Fibroblast of lung (primary cell): ENCODE measurements at regions not wholly inside any gene's neighbourhood (a gene's known extent, or its start where the extent isn't known, plus 50 kb on each side); places are given as distances from the start of the nearest gene placed in this dataset.

Source experiments
- DNase-seq, 2 donors: peaks; one replicate each; pipeline versions ENCODE4 v3.0.0 to v3.0.0-alpha.2; 2010; ENCODE audit warnings: low read depth in 2 of 2
- H2AFZ ChIP-seq: 2 replicates; pipeline ENCODE4 v1.5.1; 2012; ENCODE audit warnings: low read length, control low read depth, inconsistent platforms
- H3K27ac ChIP-seq: 2 replicates; pipeline ENCODE4 v1.5.1; 2011; ENCODE audit warnings: low read length, control low read depth; ENCODE audit not compliant: insufficient read depth
- H3K27me3 ChIP-seq: 2 replicates; pipeline ENCODE4 v1.5.1; 2011; ENCODE audit warnings: mild to moderate bottlenecking, low read length; ENCODE audit not compliant: control insufficient read depth, insufficient read depth
- H3K36me3 ChIP-seq: 2 replicates; pipeline ENCODE4 v1.5.1; 2011; ENCODE audit warnings: low read length; ENCODE audit not compliant: control insufficient read depth, insufficient read depth
- H3K4me1 ChIP-seq: 2 replicates; pipeline ENCODE4 v1.5.1; 2011; ENCODE audit warnings: low read length; ENCODE audit not compliant: control insufficient read depth, insufficient read depth; ENCODE audit errors: extremely low read depth
- H3K4me2 ChIP-seq: 2 replicates; pipeline ENCODE4 v1.5.1; 2011; ENCODE audit warnings: low read length, control low read depth; ENCODE audit not compliant: insufficient read depth; ENCODE audit errors: extremely low read depth
- H3K4me3 ChIP-seq, 4 experiments: fragments of 200-600 bp in 1 of 4; sonication (generic) in 1 of 4; replicated peaks in 1 of 4; 2 replicates each; pipeline ENCODE4 v1.5.1; 2011 to 2016; ENCODE audit warnings: low read length in 4 of 4, low read depth in 3 of 4, mild to moderate bottlenecking in 3 of 4, control low read depth in 2 of 4, inconsistent platforms in 1 of 4, mixed read lengths in 1 of 4; ENCODE audit not compliant: insufficient read depth in 1 of 4; ENCODE audit errors: control extremely low read depth in 1 of 4
- H3K79me2 ChIP-seq: 2 replicates; pipeline ENCODE4 v1.5.1; 2012; ENCODE audit warnings: mild to moderate bottlenecking, low read length, inconsistent platforms; ENCODE audit not compliant: control insufficient read depth, insufficient read depth
- H3K9ac ChIP-seq: 2 replicates; pipeline ENCODE4 v1.5.1; 2011; ENCODE audit warnings: mild to moderate bottlenecking, low read length, control low read depth; ENCODE audit not compliant: insufficient read depth
- H3K9me3 ChIP-seq: 2 replicates; pipeline ENCODE4 v1.5.1; 2012; ENCODE audit warnings: low read depth, low read length; ENCODE audit not compliant: control insufficient read depth, insufficient read depth
- H4K20me1 ChIP-seq: 2 replicates; pipeline ENCODE4 v1.5.1; 2011; ENCODE audit warnings: low read length; ENCODE audit not compliant: control insufficient read depth, insufficient read depth; ENCODE audit errors: extremely low read depth
- EZH2 ChIP-seq: IDR thresholded peaks from 2 replicates; pipeline ENCODE4 v1.5.1; 2012; ENCODE audit warnings: low read length, control low read depth, mild to moderate bottlenecking; ENCODE audit errors: missing control alignments
- TF ChIP-seq, protein P1 (sequence below), 2 donors: IDR thresholded peaks in 1 of 2; conservative IDR thresholded peaks in 1 of 2; 1 replicate in 1 of 2; 2 replicates in 1 of 2; pipeline ENCODE4 v1.5.1; 2011 to 2012; ENCODE audit warnings: low read length in 2 of 2, control low read depth in 1 of 2, inconsistent platforms in 1 of 2, low read depth in 1 of 2, mild to moderate bottlenecking in 1 of 2

DNA sequence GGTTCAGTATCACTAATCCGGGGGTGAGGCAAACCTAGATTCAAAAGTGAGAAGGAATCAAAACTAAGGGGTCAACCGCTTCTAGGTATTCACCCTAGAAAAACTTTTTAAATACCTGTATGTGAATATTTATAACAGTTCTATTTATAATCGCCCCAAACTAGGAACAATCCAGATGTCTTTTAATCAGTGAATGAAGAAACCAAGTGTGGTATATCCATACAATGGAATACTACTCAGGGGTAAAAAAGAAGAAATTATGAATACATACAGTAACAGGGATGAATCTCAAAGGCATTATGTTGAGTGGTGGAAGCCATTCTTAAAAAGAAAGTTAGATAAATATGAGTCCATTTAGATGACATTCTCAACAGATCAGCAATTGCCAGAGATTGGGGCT, 178.0 kb upstream of the BLID start:
- no peak overlapping the region for H3K4me2 ChIP-seq
- no peak overlapping the region for H3K9ac ChIP-seq

DNA sequence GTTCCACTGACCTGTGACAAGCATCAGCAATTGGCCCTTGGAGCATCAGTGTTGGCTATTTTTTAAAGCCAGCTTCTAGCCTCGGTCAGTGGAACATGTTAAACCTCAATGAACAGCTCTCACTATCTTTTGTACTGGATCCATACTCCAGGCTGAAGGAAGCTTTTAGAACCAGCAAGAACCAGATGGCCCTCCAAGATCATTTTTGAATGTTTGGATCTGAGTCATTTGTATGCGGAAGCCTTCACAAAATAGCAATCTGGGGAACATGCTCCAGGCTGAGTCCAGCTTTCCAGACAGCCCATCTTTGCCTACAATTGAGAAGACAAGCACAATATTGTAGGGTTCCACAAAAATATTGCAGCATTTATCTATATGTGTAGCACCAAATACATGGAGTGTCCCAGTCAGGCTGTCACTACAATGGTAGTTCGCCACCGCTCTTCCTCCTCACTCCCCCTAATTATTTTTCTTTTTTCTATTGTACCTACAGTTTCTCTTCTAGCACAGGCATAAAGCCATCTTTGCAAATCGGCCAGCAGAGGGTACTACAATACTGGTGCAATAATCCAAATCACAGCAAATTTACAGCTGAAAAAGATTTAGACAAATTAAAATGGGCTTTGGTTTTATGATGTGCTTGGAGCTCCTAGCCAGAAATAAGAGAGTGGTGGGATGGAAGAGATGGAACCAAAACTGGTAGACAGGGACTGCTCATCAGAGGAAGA, 177.4 kb upstream of the BLID start:
- no peaks in the 10 kb centered on the region for H3K79me2 ChIP-seq
- H3K9me3 ChIP-seq, result no peaks in the 10 kb centered on the region
- H3K4me3 ChIP-seq, result no peak overlapping the region
- TF ChIP-seq, protein P1, sequence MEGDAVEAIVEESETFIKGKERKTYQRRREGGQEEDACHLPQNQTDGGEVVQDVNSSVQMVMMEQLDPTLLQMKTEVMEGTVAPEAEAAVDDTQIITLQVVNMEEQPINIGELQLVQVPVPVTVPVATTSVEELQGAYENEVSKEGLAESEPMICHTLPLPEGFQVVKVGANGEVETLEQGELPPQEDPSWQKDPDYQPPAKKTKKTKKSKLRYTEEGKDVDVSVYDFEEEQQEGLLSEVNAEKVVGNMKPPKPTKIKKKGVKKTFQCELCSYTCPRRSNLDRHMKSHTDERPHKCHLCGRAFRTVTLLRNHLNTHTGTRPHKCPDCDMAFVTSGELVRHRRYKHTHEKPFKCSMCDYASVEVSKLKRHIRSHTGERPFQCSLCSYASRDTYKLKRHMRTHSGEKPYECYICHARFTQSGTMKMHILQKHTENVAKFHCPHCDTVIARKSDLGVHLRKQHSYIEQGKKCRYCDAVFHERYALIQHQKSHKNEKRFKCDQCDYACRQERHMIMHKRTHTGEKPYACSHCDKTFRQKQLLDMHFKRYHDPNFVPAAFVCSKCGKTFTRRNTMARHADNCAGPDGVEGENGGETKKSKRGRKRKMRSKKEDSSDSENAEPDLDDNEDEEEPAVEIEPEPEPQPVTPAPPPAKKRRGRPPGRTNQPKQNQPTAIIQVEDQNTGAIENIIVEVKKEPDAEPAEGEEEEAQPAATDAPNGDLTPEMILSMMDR (conservative IDR thresholded peaks at IDR 0.05 in 1 of 2, IDR thresholded peaks at IDR 0.05 in 1 of 2; ENCODE audit: low read depth in 1 of 2, low read length in 2 of 2), result peak; percentile 32 to 35
- TF ChIP-seq EZH2, result no peak
- DNase-seq, result peak in 1 of 2 donors; percentile 54
- H3K4me1 ChIP-seq, result no peaks in the 10 kb centered on the region
- no peaks in the 10 kb centered on the region for H4K20me1 ChIP-seq
- H2AFZ ChIP-seq, result no peak overlapping the region
- no peaks in the 10 kb centered on the region for H3K36me3 ChIP-seq
- no peak overlapping the region for H3K4me2 ChIP-seq
- H3K27ac ChIP-seq, result no peak overlapping the region
- no peaks in the 10 kb centered on the region for H3K27me3 ChIP-seq
- no peak overlapping the region for H3K9ac ChIP-seq

More for the DNA sequence above, 178.0 kb upstream of the BLID start:
- Histone ChIP-seq H3K36me3 (no peaks in the 10 kb centered on the region), H2AFZ (no peak overlapping the region), H3K9me3 (no peaks in the 10 kb centered on the region), H3K79me2 (no peaks in the 10 kb centered on the region), H3K4me1 (no peaks in the 10 kb centered on the region), H3K27ac (no peak overlapping the region), H3K4me3 (no peak overlapping the region), H3K27me3 (no peaks in the 10 kb centered on the region), H4K20me1 (no peaks in the 10 kb centered on the region)
- no peak for DNase-seq
- TF ChIP-seq, protein P1 (conservative IDR thresholded peaks at IDR 0.05 in 1 of 2, IDR thresholded peaks at IDR 0.05 in 1 of 2; ENCODE audit: low read depth in 1 of 2, low read length in 2 of 2), result no peak
- no peak for TF ChIP-seq EZH2

DNA sequence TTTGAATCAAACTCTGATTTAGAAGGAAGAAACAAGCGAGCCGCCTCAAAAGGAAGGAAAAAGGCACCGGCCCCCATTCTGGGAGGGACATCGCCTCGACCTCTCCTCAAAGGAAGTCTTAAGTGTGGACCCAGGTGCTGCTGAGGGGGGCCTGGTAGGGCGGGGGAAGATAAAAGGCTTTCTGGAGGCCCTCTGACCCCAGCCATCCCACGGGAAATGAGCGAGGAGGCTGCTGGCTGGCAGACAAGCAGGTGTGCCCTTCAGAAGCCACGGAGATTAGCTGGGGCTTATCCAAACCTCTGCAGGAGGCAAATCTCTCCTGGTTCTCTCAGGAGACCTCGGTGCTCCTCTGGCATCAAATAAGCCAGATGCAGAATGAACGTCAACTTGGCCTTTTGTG, 171.4 kb upstream of the BLID start:
- H3K9ac ChIP-seq, result no peak overlapping the region
- H3K9me3 ChIP-seq, result no peaks in the 10 kb centered on the region
- no peak overlapping the region for H3K4me2 ChIP-seq
- H3K79me2 ChIP-seq, result no peaks in the 10 kb centered on the region
- no peak overlapping the region for H3K4me3 ChIP-seq
- no peaks in the 10 kb centered on the region for H3K36me3 ChIP-seq
- H2AFZ ChIP-seq, result no peak overlapping the region
- H3K4me1 ChIP-seq, result no peaks in the 10 kb centered on the region
- no peak for TF ChIP-seq EZH2
- TF ChIP-seq, protein P1 (conservative IDR thresholded peaks at IDR 0.05 in 1 of 2, IDR thresholded peaks at IDR 0.05 in 1 of 2; ENCODE audit: low read depth in 1 of 2, low read length in 2 of 2), result no peak
- no peak for DNase-seq
- H3K27me3 ChIP-seq, result no peaks in the 10 kb centered on the region
- H4K20me1 ChIP-seq, result no peaks in the 10 kb centered on the region
- no peak overlapping the region for H3K27ac ChIP-seq
